ENCODE measurements at regions not wholly inside any gene's neighbourhood (a gene's known extent, or its start where the extent isn't known, plus 50 kb on each side); places are given as distances from the start of the nearest gene placed in this dataset.

GRCh38 chr5:74034733-74035132 is 408.7 kb downstream of the ARHGEF28 start:
- no peak for DNase-seq (ENCODE audit: low read depth in 2 of 2)

- no peak for DNase-seq (ENCODE audit: low read depth in 2 of 2)
These were observed 406.6 kb downstream of the ARHGEF28 start for GRCh38 chr5:74032617-74033016.

GRCh38 chr5:74031536-74031935 is 405.5 kb downstream of the ARHGEF28 start:
- no peak for DNase-seq (ENCODE audit: low read depth in 2 of 2)

- no peak for DNase-seq (ENCODE audit: low read depth in 2 of 2)
These were observed 404.8 kb downstream of the ARHGEF28 start for GRCh38 chr5:74030821-74031220.

GRCh38 chr5:74030371-74030770 is 404.4 kb downstream of the ARHGEF28 start:
- no peak for DNase-seq (ENCODE audit: low read depth in 2 of 2)

- DNase-seq (ENCODE audit: low read depth in 2 of 2), result no peak
These were observed 403.0 kb downstream of the ARHGEF28 start for GRCh38 chr5:74028976-74029375.

- no peak for DNase-seq (ENCODE audit: low read depth in 2 of 2)
These were observed 402.4 kb downstream of the ARHGEF28 start for GRCh38 chr5:74028406-74028805.

- DNase-seq (ENCODE audit: low read depth in 2 of 2), result no peak
These were observed 401.8 kb downstream of the ARHGEF28 start for GRCh38 chr5:74027732-74028338.

GRCh38 chr5:74026310-74026709 is 400.3 kb downstream of the ARHGEF28 start:
- no peak for DNase-seq (ENCODE audit: low read depth in 2 of 2)

GRCh38 chr5:74021126-74021525 is 395.1 kb downstream of the ARHGEF28 start:
- no peak for DNase-seq (ENCODE audit: low read depth in 2 of 2)

GRCh38 chr5:74020503-74020902 is 394.5 kb downstream of the ARHGEF28 start:
- DNase-seq (ENCODE audit: low read depth in 2 of 2), result no peak

- no peak for DNase-seq (ENCODE audit: low read depth in 2 of 2)
These were observed 393.9 kb downstream of the ARHGEF28 start for GRCh38 chr5:74019923-74020322.

- no peak for DNase-seq (ENCODE audit: low read depth in 2 of 2)
These were observed 391.8 kb downstream of the ARHGEF28 start for GRCh38 chr5:74017786-74018211.

GRCh38 chr5:74017112-74017511 is 391.1 kb downstream of the ARHGEF28 start:
- no peak for DNase-seq (ENCODE audit: low read depth in 2 of 2)

- no peak for DNase-seq (ENCODE audit: low read depth in 2 of 2)
These were observed 390.4 kb downstream of the ARHGEF28 start for GRCh38 chr5:74016373-74016772.

- DNase-seq (ENCODE audit: low read depth in 2 of 2), result no peak
These were observed 389.7 kb downstream of the ARHGEF28 start for GRCh38 chr5:74015716-74016115.

- DNase-seq (ENCODE audit: low read depth in 2 of 2), result no peak
These were observed 387.2 kb downstream of the ARHGEF28 start for GRCh38 chr5:74013222-74013621.

- DNase-seq (ENCODE audit: low read depth in 2 of 2), result no peak
These were observed 383.5 kb downstream of the ARHGEF28 start for GRCh38 chr5:74009502-74009901.

- DNase-seq (ENCODE audit: low read depth in 2 of 2), result no peak
These were observed 381.2 kb downstream of the ARHGEF28 start for GRCh38 chr5:74007193-74007592.

GRCh38 chr5:73999297-73999696 is 373.3 kb downstream of the ARHGEF28 start:
- no peak for DNase-seq (ENCODE audit: low read depth in 2 of 2)

GRCh38 chr5:73998489-73998888 is 372.5 kb downstream of the ARHGEF28 start:
- no peak for DNase-seq (ENCODE audit: low read depth in 2 of 2)

GRCh38 chr5:73997960-73998359 is 372.0 kb downstream of the ARHGEF28 start:
- no peak for DNase-seq (ENCODE audit: low read depth in 2 of 2)

GRCh38 chr5:73996151-73996755 is 370.3 kb downstream of the ARHGEF28 start:
- no peak for DNase-seq (ENCODE audit: low read depth in 2 of 2)

GRCh38 chr5:73994963-73995362 is 369.0 kb downstream of the ARHGEF28 start:
- no peak for DNase-seq (ENCODE audit: low read depth in 2 of 2)

Measured in stimulated activated CD8-positive, alpha-beta memory T cell treated with anti-CD3 and anti-CD28 coated beads, Interleukin-15, amount 100 ng/mL, for 4 hours (primary cell).